Panc1 (cell line): ENCODE measurements at regions not wholly inside any gene's neighbourhood (a gene's known extent, or its start where the extent isn't known, plus 50 kb on each side); places are given as distances from the start of the nearest gene placed in this dataset.

ENCODE experiments used
- POLR2AphosphoS5 ChIP-seq: IDR thresholded peaks from 2 replicates; pipeline ENCODE4 v1.6.1; 2012; ENCODE audit warnings: mild to moderate bottlenecking, low read depth, low read length, moderate library complexity
- TF ChIP-seq, protein P1 (sequence below): fragments of 450-650 bp; IDR thresholded peaks from 2 replicates; pipeline ENCODE4 v1.5.1; 2017; ENCODE audit warnings: mild to moderate bottlenecking

DNA sequence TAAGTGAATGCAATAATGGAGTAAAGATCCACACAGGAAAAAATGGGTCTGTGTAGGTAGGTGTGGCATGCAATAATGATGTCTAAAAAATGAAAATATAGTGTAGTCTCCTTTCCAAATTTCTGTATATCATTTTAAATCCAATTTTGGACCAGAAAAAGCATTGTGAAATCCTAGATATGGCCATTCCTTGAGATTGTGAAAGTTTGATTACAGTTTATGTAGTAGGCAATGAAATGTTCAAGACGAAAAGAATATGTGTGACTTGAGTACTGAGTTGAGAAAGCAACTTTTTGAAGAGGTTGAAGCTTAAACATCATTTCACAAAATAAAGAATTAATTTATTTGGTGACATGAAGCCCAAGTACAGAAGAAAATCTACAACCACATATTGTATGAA, 698.7 kb downstream of the EPHA3 start:
- TF ChIP-seq, protein P1, sequence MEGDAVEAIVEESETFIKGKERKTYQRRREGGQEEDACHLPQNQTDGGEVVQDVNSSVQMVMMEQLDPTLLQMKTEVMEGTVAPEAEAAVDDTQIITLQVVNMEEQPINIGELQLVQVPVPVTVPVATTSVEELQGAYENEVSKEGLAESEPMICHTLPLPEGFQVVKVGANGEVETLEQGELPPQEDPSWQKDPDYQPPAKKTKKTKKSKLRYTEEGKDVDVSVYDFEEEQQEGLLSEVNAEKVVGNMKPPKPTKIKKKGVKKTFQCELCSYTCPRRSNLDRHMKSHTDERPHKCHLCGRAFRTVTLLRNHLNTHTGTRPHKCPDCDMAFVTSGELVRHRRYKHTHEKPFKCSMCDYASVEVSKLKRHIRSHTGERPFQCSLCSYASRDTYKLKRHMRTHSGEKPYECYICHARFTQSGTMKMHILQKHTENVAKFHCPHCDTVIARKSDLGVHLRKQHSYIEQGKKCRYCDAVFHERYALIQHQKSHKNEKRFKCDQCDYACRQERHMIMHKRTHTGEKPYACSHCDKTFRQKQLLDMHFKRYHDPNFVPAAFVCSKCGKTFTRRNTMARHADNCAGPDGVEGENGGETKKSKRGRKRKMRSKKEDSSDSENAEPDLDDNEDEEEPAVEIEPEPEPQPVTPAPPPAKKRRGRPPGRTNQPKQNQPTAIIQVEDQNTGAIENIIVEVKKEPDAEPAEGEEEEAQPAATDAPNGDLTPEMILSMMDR, result no peak
- TF ChIP-seq POLR2AphosphoS5, result no peak
